ENCODE measurements at regions not wholly inside any gene's neighbourhood (a gene's known extent, or its start where the extent isn't known, plus 50 kb on each side); places are given as distances from the start of the nearest gene placed in this dataset.
"Not testable (repeated sequence)": the region's sequence is repeated elsewhere in the genome, so short reads cannot be mapped to it uniquely, and the experiment has no call there.

DNA sequence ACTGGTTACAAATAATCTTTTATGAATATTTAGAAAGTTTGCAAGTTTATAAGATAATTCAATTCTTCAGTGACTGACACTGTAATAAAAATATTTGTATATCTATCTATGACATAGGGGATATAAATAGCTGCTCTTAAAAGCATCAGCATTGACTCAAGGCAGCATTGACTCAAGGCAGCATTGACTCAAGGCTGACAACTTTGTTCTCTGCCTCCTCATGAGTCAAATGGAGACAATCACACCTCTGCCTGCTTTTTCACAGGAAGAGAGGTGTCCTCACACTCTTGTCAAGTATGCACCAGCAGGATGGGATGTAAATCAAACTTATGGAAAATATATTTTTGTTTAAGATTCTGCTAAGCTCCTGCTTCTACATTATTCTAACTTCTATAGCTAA, 1173.1 kb downstream of the NSUN3 start:
- H3K9me3 ChIP-seq (ENCODE audit: low read length) = no peaks in the 10 kb centered on the region
- intact Hi-C loops (cut with micrococcal nuclease) = no loop called here
- H3K9me2 ChIP-seq (replicated peaks; ENCODE audit: low read length) = no peaks in the 10 kb centered on the region
- no peak overlapping the region for H3K27ac ChIP-seq (ENCODE audit: low read length)
- no peaks in the 10 kb centered on the region for H4K20me1 ChIP-seq (ENCODE audit: low read length)
- peak; percentile 16 for DNase-seq
- peak; percentile 69 for ATAC-seq
- POLR2A ChIA-PET (ENCODE audit: unreplicated experiment) = no interaction called here
- no peak overlapping the region for H3K9ac ChIP-seq (ENCODE audit: low read length)
- no peaks in the 10 kb centered on the region for H3K27me3 ChIP-seq (ENCODE audit: low read length)
- no peaks in the 10 kb centered on the region for H3K4me1 ChIP-seq (ENCODE audit: insufficient read depth, low read length)
- no peak overlapping the region for H2AFZ ChIP-seq (ENCODE audit: low read length)
- no peak overlapping the region for H3K4me3 ChIP-seq (ENCODE audit: low read length)
- H3K79me2 ChIP-seq (ENCODE audit: low read length) = no peaks in the 10 kb centered on the region
- no peaks in the 10 kb centered on the region for H3F3A ChIP-seq (ENCODE audit: low read length, unreplicated experiment)
- H3K36me3 ChIP-seq (ENCODE audit: low read depth, low read length) = no peaks in the 10 kb centered on the region
- BruUV-seq (replicated peaks) = no TSS peak
- TF ChIP-seq, protein P1, sequence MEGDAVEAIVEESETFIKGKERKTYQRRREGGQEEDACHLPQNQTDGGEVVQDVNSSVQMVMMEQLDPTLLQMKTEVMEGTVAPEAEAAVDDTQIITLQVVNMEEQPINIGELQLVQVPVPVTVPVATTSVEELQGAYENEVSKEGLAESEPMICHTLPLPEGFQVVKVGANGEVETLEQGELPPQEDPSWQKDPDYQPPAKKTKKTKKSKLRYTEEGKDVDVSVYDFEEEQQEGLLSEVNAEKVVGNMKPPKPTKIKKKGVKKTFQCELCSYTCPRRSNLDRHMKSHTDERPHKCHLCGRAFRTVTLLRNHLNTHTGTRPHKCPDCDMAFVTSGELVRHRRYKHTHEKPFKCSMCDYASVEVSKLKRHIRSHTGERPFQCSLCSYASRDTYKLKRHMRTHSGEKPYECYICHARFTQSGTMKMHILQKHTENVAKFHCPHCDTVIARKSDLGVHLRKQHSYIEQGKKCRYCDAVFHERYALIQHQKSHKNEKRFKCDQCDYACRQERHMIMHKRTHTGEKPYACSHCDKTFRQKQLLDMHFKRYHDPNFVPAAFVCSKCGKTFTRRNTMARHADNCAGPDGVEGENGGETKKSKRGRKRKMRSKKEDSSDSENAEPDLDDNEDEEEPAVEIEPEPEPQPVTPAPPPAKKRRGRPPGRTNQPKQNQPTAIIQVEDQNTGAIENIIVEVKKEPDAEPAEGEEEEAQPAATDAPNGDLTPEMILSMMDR (conservative IDR thresholded peaks at IDR 0.05; ENCODE audit: low read depth, low read length) = no peak
- TF ChIP-seq EZH2phosphoT487 (IDR thresholded peaks at IDR 0.05; ENCODE audit: borderline replicate concordance, low read length) (no peak), EZH2 (IDR thresholded peaks at IDR 0.05; ENCODE audit: low read length, unreplicated experiment) (no peak)
- H3K4me2 ChIP-seq (ENCODE audit: low read length) = no peak overlapping the region
- CTCF ChIA-PET = no interaction called here

DNA sequence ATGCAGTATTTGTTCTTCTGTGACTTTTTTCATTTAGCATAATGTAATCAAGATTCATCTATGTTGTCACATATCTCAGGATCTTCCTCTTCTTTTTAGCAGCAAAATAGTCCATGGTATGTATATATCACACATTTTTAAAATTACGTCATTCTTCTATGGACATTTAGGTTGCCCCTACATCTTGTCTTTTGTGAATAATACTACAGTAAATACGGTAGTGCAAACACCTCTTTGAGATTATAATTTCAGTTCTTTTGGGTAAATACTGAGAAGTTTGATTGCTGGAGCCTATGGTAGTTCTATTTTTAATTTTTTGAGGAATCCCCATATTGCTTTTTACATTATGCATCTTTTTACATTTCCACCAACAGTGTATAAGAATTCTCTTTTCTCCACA, 1174.9 kb downstream of the NSUN3 start:
- Histone ChIP-seq H2AFZ (ENCODE audit: low read length) (no peak overlapping the region), H3F3A (ENCODE audit: low read length, unreplicated experiment) (no peaks in the 10 kb centered on the region), H3K36me3 (ENCODE audit: low read depth, low read length) (no peaks in the 10 kb centered on the region), H3K79me2 (ENCODE audit: low read length) (no peaks in the 10 kb centered on the region), H3K4me1 (ENCODE audit: insufficient read depth, low read length) (no peaks in the 10 kb centered on the region), H4K20me1 (ENCODE audit: low read length) (no peaks in the 10 kb centered on the region), H3K27me3 (ENCODE audit: low read length) (no peaks in the 10 kb centered on the region), H3K27ac (ENCODE audit: low read length) (no peak overlapping the region), H3K9ac (ENCODE audit: low read length) (no peak overlapping the region), H3K4me3 (ENCODE audit: low read length) (no peak overlapping the region), H3K4me2 (ENCODE audit: low read length) (no peak overlapping the region), H3K9me2 (replicated peaks; ENCODE audit: low read length) (no peaks in the 10 kb centered on the region), H3K9me3 (ENCODE audit: low read length) (no peaks in the 10 kb centered on the region)
- ATAC-seq (no peak), DNase-seq (no peak)
- CTCF ChIA-PET = no interaction called here
- TF ChIP-seq EZH2phosphoT487 (IDR thresholded peaks at IDR 0.05; ENCODE audit: borderline replicate concordance, low read length) (no peak), EZH2 (IDR thresholded peaks at IDR 0.05; ENCODE audit: low read length, unreplicated experiment) (no peak)
- TF ChIP-seq, protein P1 (conservative IDR thresholded peaks at IDR 0.05; ENCODE audit: low read depth, low read length) = no peak
- no TSS peak for BruUV-seq (replicated peaks)
- intact Hi-C loops (cut with micrococcal nuclease) = no loop called here
- POLR2A ChIA-PET (ENCODE audit: unreplicated experiment) = no interaction called here

DNA sequence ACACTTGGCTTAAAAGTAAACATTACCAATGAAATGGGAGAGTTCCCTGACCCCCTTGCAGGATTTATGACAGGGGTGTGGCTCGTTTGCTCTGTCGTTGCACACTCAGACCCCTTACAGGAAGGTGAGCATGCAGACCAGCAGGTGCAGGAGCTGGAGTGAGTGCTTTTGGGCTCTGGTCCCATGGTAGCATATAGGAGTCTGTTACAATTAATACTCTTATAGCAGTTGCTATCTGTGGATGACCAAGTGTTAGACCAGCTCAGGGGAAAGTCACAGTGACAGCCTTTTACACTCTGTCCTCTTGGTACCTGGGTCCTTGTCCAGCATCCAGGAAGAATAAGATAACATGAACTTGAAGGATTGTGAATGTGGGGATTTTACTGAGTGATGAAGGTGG, 1177.5 kb downstream of the NSUN3 start:
- Histone ChIP-seq H3K27ac (ENCODE audit: low read length) (no peak overlapping the region), H3F3A (ENCODE audit: low read length, unreplicated experiment) (no peaks in the 10 kb centered on the region), H3K79me2 (ENCODE audit: low read length) (no peaks in the 10 kb centered on the region), H3K4me2 (ENCODE audit: low read length) (no peak overlapping the region), H2AFZ (ENCODE audit: low read length) (no peak overlapping the region), H3K4me1 (ENCODE audit: insufficient read depth, low read length) (no peaks in the 10 kb centered on the region), H3K27me3 (ENCODE audit: low read length) (no peaks in the 10 kb centered on the region), H3K9me3 (ENCODE audit: low read length) (no peaks in the 10 kb centered on the region), H3K9ac (ENCODE audit: low read length) (no peak overlapping the region), H4K20me1 (ENCODE audit: low read length) (no peaks in the 10 kb centered on the region), H3K36me3 (ENCODE audit: low read depth, low read length) (no peaks in the 10 kb centered on the region), H3K4me3 (ENCODE audit: low read length) (no peak overlapping the region), H3K9me2 (replicated peaks; ENCODE audit: low read length) (no peaks in the 10 kb centered on the region)
- TF ChIP-seq EZH2 (IDR thresholded peaks at IDR 0.05; ENCODE audit: low read length, unreplicated experiment) (no peak), EZH2phosphoT487 (IDR thresholded peaks at IDR 0.05; ENCODE audit: borderline replicate concordance, low read length) (no peak)
- TF ChIP-seq, protein P1 (conservative IDR thresholded peaks at IDR 0.05; ENCODE audit: low read depth, low read length) = no peak
- POLR2A ChIA-PET (ENCODE audit: unreplicated experiment) = no interaction called here
- CTCF ChIA-PET = no interaction called here
- intact Hi-C loops (cut with micrococcal nuclease) = no loop called here
- BruUV-seq (replicated peaks) = no TSS peak
- ATAC-seq (peak; percentile 31), DNase-seq (no peak)

DNA sequence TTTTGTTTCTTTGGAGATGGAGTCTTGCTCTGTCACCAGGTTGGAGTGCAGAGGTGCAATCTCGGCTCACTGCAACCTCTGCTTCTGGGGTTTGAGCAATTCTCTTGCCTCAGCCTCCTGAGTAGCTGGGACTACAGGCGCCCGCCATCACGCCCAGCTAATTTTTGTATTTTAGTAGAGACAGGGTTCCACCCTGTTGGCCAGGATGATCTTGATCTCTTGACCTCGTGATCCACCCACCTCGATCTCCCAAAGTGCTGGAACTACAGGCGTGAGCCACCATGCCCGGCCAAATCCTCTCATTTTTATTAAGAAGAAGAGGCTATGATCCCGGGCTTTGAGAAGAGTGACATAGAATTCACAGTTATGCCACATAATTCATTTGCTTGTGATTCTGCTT, 1178.4 kb downstream of the NSUN3 start:
- H3K36me3 ChIP-seq (ENCODE audit: low read depth, low read length); H3K4me2 ChIP-seq (ENCODE audit: low read length); H3K27me3 ChIP-seq (ENCODE audit: low read length); CTCF ChIA-PET; H3K9me3 ChIP-seq (ENCODE audit: low read length); ATAC-seq; H4K20me1 ChIP-seq (ENCODE audit: low read length); H3K4me3 ChIP-seq (ENCODE audit: low read length); H3F3A ChIP-seq (ENCODE audit: low read length, unreplicated experiment); H3K27ac ChIP-seq (ENCODE audit: low read length); H3K9ac ChIP-seq (ENCODE audit: low read length); DNase-seq; BruUV-seq (replicated peaks); H3K9me2 ChIP-seq (replicated peaks; ENCODE audit: low read length); intact Hi-C loops (cut with micrococcal nuclease); H3K79me2 ChIP-seq (ENCODE audit: low read length); H3K4me1 ChIP-seq (ENCODE audit: insufficient read depth, low read length); H2AFZ ChIP-seq (ENCODE audit: low read length); POLR2A ChIA-PET (ENCODE audit: unreplicated experiment): not testable (repeated sequence)

Measured in PC-3 (cell line).